OCI-LY3 (cell line): ENCODE measurements at regions not wholly inside any gene's neighbourhood (a gene's known extent, or its start where the extent isn't known, plus 50 kb on each side); places are given as distances from the start of the nearest gene placed in this dataset.

Experiments used
- H2AFZ ChIP-seq: fragments of 200-600, 300-600 bp; shearing (Covaris generic); 2 replicates; pipeline ENCODE4 v1.6.0; 2014; ENCODE audit warnings: antibody characterized with exemption, low read depth, low read length
- H3K27ac ChIP-seq: fragments of 200-600, 300-600 bp; sonication (generic); 2 replicates; pipeline ENCODE4 v1.5.1; 2014; ENCODE audit warnings: mild to moderate bottlenecking, low read length, moderate library complexity, mixed read lengths
- H3K27me3 ChIP-seq: fragments of 200-600, 300-600 bp; sonication (generic); 2 replicates; pipeline ENCODE4 v1.6.1; 2014; ENCODE audit warnings: low read depth, low read length, mixed read lengths
- H3K36me3 ChIP-seq: fragments of 200-600, 300-600 bp; sonication (generic); replicated peaks from 2 replicates; pipeline ENCODE3; 2014; ENCODE audit warnings: low read depth, low read length, mixed read lengths
- H3K4me1 ChIP-seq: fragments of 300-600, 200-600 bp; sonication (generic); 2 replicates; pipeline ENCODE4 v1.6.1; 2014; ENCODE audit warnings: low read length, mixed read lengths
- H3K4me2 ChIP-seq: fragments of 200-600, 300-600 bp; sonication (generic); 2 replicates; pipeline ENCODE4 v1.6.1; 2014; ENCODE audit warnings: low read length, mixed read lengths
- H3K4me3 ChIP-seq: fragments of 300-600, 200-600 bp; sonication (generic); 2 replicates; pipeline ENCODE4 v1.5.1; 2014; ENCODE audit warnings: antibody characterized with exemption, mild to moderate bottlenecking, low read length, moderate library complexity
- H3K79me2 ChIP-seq: fragments of 300-600, 200-600 bp; shearing (Covaris generic); 2 replicates; pipeline ENCODE4 v1.6.1; 2014; ENCODE audit warnings: mild to moderate bottlenecking, low read length, mixed read lengths
- H3K9ac ChIP-seq: fragments of 300-600, 200-600 bp; shearing (Covaris generic); 2 replicates; pipeline ENCODE4 v1.6.0; 2014; ENCODE audit warnings: mild to moderate bottlenecking, low read length, moderate library complexity
- H3K9me3 ChIP-seq: fragments of 200-600, 300-600 bp; shearing (Covaris generic); 2 replicates; pipeline ENCODE4 v1.6.1; 2014; ENCODE audit warnings: low read length, mixed read lengths; ENCODE audit not compliant: insufficient read depth
- H4K20me1 ChIP-seq: fragments of 200-600, 300-600 bp; sonication (generic); 2 replicates; pipeline ENCODE4 v1.6.1; 2016; ENCODE audit warnings: low read length, mixed read lengths; ENCODE audit not compliant: insufficient read depth
- EZH2phosphoT487 ChIP-seq: fragments of 200-600 bp; shearing (Covaris generic); IDR thresholded peaks from 2 replicates; pipeline ENCODE4 v1.6.1; 2018; ENCODE audit warnings: antibody characterized with exemption, mixed run types, low read depth
- TF ChIP-seq, protein P1 (sequence below): fragments of 200-600, 300-600 bp; sonication (generic); IDR thresholded peaks from 2 replicates; pipeline ENCODE4 v1.5.1; 2014; ENCODE audit warnings: antibody characterized with exemption, low read length, low read depth

- H3K9me3 ChIP-seq: no peaks in the 10 kb centered on the region; the same call in 1 of the 2 replicates
- no peak overlapping the region for H3K4me3 ChIP-seq
- no peak overlapping the region for H3K27ac ChIP-seq
- H3K4me1 ChIP-seq: peaks cover 17% of the 10 kb centered on the region
- H3K36me3 ChIP-seq: no peaks in the 10 kb centered on the region
- H4K20me1 ChIP-seq: no peaks in the 10 kb centered on the region
- no peaks in the 10 kb centered on the region for H3K79me2 ChIP-seq
- H3K9ac ChIP-seq: no peak overlapping the region
- H3K4me2 ChIP-seq: no peak overlapping the region
- no peaks in the 10 kb centered on the region for H3K27me3 ChIP-seq
- no peak overlapping the region for H2AFZ ChIP-seq
- TF ChIP-seq, protein P1, sequence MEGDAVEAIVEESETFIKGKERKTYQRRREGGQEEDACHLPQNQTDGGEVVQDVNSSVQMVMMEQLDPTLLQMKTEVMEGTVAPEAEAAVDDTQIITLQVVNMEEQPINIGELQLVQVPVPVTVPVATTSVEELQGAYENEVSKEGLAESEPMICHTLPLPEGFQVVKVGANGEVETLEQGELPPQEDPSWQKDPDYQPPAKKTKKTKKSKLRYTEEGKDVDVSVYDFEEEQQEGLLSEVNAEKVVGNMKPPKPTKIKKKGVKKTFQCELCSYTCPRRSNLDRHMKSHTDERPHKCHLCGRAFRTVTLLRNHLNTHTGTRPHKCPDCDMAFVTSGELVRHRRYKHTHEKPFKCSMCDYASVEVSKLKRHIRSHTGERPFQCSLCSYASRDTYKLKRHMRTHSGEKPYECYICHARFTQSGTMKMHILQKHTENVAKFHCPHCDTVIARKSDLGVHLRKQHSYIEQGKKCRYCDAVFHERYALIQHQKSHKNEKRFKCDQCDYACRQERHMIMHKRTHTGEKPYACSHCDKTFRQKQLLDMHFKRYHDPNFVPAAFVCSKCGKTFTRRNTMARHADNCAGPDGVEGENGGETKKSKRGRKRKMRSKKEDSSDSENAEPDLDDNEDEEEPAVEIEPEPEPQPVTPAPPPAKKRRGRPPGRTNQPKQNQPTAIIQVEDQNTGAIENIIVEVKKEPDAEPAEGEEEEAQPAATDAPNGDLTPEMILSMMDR: no peak
- no peak for TF ChIP-seq EZH2phosphoT487
Measured at GRCh38 chr3:105199217-105199616, 167.5 kb upstream of the ALCAM start.

- Histone ChIP-seq H3K36me3 (no peaks in the 10 kb centered on the region), H4K20me1 (no peaks in the 10 kb centered on the region), H3K4me3 (no peak overlapping the region), H3K27me3 (no peaks in the 10 kb centered on the region), H3K4me1 (no peaks in the 10 kb centered on the region), H3K4me2 (no peak overlapping the region), H3K79me2 (no peaks in the 10 kb centered on the region), H3K27ac (no peak overlapping the region), H3K9ac (no peak overlapping the region), H2AFZ (no peak overlapping the region), H3K9me3 (no peaks in the 10 kb centered on the region)
- TF ChIP-seq, protein P1: no peak
- no peak for TF ChIP-seq EZH2phosphoT487
Measured at GRCh38 chr3:105210141-105210540, 156.6 kb upstream of the ALCAM start.

DNA sequence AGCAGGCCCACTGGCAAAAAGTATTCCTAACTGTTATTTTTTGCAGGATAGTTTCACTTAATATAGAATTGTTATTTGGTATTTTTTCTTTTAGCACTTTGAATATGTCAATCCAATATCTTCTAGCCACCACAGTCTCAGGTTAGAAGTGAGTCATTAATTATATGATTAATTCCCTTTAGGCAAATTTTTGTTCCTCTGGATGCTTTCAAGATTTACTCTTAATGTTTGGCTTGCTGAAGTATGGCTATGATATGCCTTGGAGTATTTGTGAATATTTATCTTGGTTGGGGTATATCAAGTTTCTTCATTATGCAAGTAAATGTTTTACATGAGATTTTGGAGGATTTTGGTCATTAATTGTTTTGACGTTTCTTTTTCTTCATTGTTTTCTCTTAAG, 152.1 kb upstream of the ALCAM start:
- no peaks in the 10 kb centered on the region for H3K4me1 ChIP-seq
- H3K4me2 ChIP-seq: no peak overlapping the region
- no peaks in the 10 kb centered on the region for H3K79me2 ChIP-seq
- H3K27ac ChIP-seq: no peak overlapping the region
- H3K9ac ChIP-seq: no peak overlapping the region
- no peaks in the 10 kb centered on the region for H4K20me1 ChIP-seq
- no peak overlapping the region for H3K4me3 ChIP-seq
- H3K36me3 ChIP-seq: no peaks in the 10 kb centered on the region
- H2AFZ ChIP-seq: no peak overlapping the region
- H3K27me3 ChIP-seq: no peaks in the 10 kb centered on the region
- H3K9me3 ChIP-seq: no peaks in the 10 kb centered on the region
- no peak for TF ChIP-seq EZH2phosphoT487

DNA sequence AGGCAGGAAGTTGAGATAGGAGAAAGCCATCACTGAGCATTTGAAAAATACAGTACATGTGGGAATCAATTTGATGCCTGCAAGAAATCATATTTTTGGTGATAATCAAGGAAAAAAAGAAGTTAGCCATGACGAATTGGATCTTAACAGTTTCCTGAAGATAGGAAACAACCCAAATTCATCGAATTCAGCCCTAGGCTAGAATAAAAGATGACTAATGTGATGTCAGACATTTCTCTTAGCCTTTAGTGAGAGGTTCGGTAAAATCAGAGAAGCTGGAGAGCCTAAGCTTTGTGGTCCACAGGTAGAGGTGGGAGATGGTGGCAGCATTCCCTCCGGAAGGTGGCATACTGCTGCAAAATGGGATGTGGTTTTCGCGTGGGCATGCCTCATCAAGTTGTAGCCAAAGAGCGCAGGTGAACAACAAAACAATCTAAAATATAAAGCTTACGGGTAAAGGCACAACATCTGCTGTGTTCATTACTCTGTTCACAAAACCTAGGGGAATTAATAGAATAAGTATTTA, 144.1 kb upstream of the ALCAM start:
- no peak overlapping the region for H3K27ac ChIP-seq
- no peaks in the 10 kb centered on the region for H3K79me2 ChIP-seq
- TF ChIP-seq EZH2phosphoT487: no peak
- H3K4me2 ChIP-seq: no peak overlapping the region
- no peak overlapping the region for H3K9ac ChIP-seq
- H2AFZ ChIP-seq: no peak overlapping the region
- H4K20me1 ChIP-seq: no peaks in the 10 kb centered on the region
- H3K4me1 ChIP-seq: no peaks in the 10 kb centered on the region
- no peaks in the 10 kb centered on the region for H3K36me3 ChIP-seq
- H3K27me3 ChIP-seq: no peaks in the 10 kb centered on the region
- no peaks in the 10 kb centered on the region for H3K9me3 ChIP-seq
- no peak overlapping the region for H3K4me3 ChIP-seq

DNA sequence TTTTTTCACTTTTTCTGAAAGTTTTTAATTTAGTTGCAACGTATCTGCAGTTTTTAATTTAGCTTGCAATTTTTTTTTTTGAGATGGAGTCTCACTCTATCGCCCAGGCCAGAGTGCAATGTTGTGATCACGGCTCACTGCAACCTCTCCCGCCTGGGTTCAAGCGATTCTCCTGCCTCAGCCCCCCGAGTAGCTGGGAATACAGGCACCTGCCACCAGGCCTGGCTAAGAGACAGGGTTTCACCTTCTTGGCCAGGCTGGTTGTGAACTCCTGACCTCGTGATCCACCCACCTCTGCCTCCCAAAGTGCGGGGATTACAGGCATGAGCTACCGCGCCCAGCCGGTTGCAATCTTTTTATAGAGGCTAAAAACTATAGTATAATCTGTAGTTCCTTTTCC, 142.9 kb upstream of the ALCAM start:
- Histone ChIP-seq H3K9ac (no peak overlapping the region), H3K4me1 (no peaks in the 10 kb centered on the region), H3K4me3 (no peak overlapping the region), H2AFZ (no peak overlapping the region), H3K27ac (no peak overlapping the region), H3K9me3 (no peaks in the 10 kb centered on the region), H3K4me2 (no peak overlapping the region), H3K27me3 (no peaks in the 10 kb centered on the region), H3K36me3 (no peaks in the 10 kb centered on the region), H4K20me1 (no peaks in the 10 kb centered on the region), H3K79me2 (no peaks in the 10 kb centered on the region)
- TF ChIP-seq EZH2phosphoT487: no peak
- TF ChIP-seq, protein P1: no peak
